Stomach (tissue), 4 donors: ENCODE measurements at regions not wholly inside any gene's neighbourhood (a gene's known extent, or its start where the extent isn't known, plus 50 kb on each side); places are given as distances from the start of the nearest gene placed in this dataset.

ENCODE experiments used
- CTCF ChIP-seq, 7 experiments: fragments of 450-650 bp in 4 of 7; fragments of 200-600 bp in 3 of 7; sonication (generic) in 3 of 7; IDR thresholded peaks; one replicate each; pipeline ENCODE4 v1.5.1; 2016 to 2019; ENCODE audit warnings: antibody characterized with exemption in 7 of 7, control low read depth in 2 of 7, mild to moderate bottlenecking in 1 of 7
- EP300 ChIP-seq: sonication (generic); formaldehyde crosslinking; IDR thresholded peaks from one replicate; pipeline ENCODE4 v1.6.1; 2017; ENCODE audit warnings: antibody characterized with exemption
- POLR2AphosphoS5 ChIP-seq, 3 donors: sonication (generic); formaldehyde crosslinking; IDR thresholded peaks; one replicate each; pipeline ENCODE4 v1.6.1; 2016; ENCODE audit warnings: antibody characterized with exemption in 3 of 3

GRCh38 chr12:77578466-77579220 is 252.1 kb upstream of the NAV3 start:
- no peak for TF ChIP-seq CTCF (IDR thresholded peaks at IDR 0.05)
- no peak for TF ChIP-seq POLR2AphosphoS5 (IDR thresholded peaks at IDR 0.05)
- no peak for TF ChIP-seq EP300
